ENCODE measurements at regions not wholly inside any gene's neighbourhood (a gene's known extent, or its start where the extent isn't known, plus 50 kb on each side); places are given as distances from the start of the nearest gene placed in this dataset.

DNA sequence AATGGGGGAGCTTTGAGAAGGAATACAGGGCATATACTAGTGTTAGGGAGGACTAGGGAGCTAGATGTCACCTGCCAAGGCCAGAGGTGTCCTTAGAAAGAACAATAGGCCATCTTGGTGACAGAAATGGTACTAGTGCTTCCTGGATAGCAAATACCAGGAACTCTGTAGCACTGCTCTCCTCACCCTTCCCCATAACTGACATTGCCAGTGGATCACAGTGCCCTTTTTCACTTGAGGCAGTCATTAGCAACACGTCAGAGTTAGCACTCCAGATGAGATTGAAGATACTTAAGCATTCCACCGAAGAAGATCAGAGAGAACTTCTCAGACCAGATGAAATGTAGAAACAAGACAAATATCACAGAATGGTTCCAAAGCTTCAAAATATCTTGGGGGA lies 103.1 kb upstream of the PDZRN3 start:
- no peak for DNase-seq
- Histone ChIP-seq H3K27ac (peak overlapping the region in 2 of 4 donors; percentile 49 to 60), H3K4me1 (peaks cover 0 to 14% (median 0%) of the 10 kb centered on the region in 4 donors), H3K4me3 (no peak overlapping the region), H3K9me3 (no peaks in the 10 kb centered on the region), H3K27me3 (no peaks in the 10 kb centered on the region), H3K36me3 (no peaks in the 10 kb centered on the region)
- TF ChIP-seq POLR2A (IDR thresholded peaks at IDR 0.05) (no peak), CTCF (IDR thresholded peaks at IDR 0.05) (no peak)

- peaks cover 0 to 14% (median 0%) of the 10 kb centered on the region in 4 donors for H3K4me1 ChIP-seq
- H3K36me3 ChIP-seq: no peaks in the 10 kb centered on the region
- no peaks in the 10 kb centered on the region for H3K27me3 ChIP-seq
- no peaks in the 10 kb centered on the region for H3K9me3 ChIP-seq
- peak in 1 of 3 donors; percentile 56 for DNase-seq
- no peak overlapping the region for H3K4me3 ChIP-seq
- H3K27ac ChIP-seq: peak overlapping the region in 2 of 4 donors; percentile 49 to 60
- TF ChIP-seq POLR2A (IDR thresholded peaks at IDR 0.05): no peak
- no peak for TF ChIP-seq CTCF (IDR thresholded peaks at IDR 0.05)
Observed at GRCh38 chr3:73727117-73727821, 102.5 kb upstream of the PDZRN3 start.

- no peak overlapping the region for H3K4me3 ChIP-seq
- H3K36me3 ChIP-seq: no peaks in the 10 kb centered on the region
- TF ChIP-seq POLR2A (IDR thresholded peaks at IDR 0.05): no peak
- peaks cover 0 to 14% (median 0%) of the 10 kb centered on the region in 4 donors for H3K4me1 ChIP-seq
- no peak overlapping the region for H3K27ac ChIP-seq
- H3K9me3 ChIP-seq: no peaks in the 10 kb centered on the region
- DNase-seq: no peak
- H3K27me3 ChIP-seq: no peaks in the 10 kb centered on the region
Observed at GRCh38 chr3:73723596-73723995, 98.9 kb upstream of the PDZRN3 start.

- Histone ChIP-seq H3K27ac (peak overlapping the region in 3 of 4 donors; percentile 19 to 74 (median 38)), H3K36me3 (no peaks in the 10 kb centered on the region), H3K4me3 (no peak overlapping the region), H3K27me3 (no peaks in the 10 kb centered on the region), H3K4me1 (no peaks in the 10 kb centered on the region), H3K9me3 (no peaks in the 10 kb centered on the region)
- TF ChIP-seq CTCF (IDR thresholded peaks at IDR 0.05) (no peak), POLR2A (IDR thresholded peaks at IDR 0.05) (no peak)
- DNase-seq: no peak
Observed at GRCh38 chr3:73719861-73720260, 95.1 kb upstream of the PDZRN3 start.

- no peak for TF ChIP-seq POLR2A (IDR thresholded peaks at IDR 0.05)
- no peak for TF ChIP-seq CTCF (IDR thresholded peaks at IDR 0.05)
- Histone ChIP-seq H3K36me3 (no peaks in the 10 kb centered on the region), H3K4me3 (no peak overlapping the region), H3K4me1 (no peaks in the 10 kb centered on the region), H3K9me3 (no peaks in the 10 kb centered on the region), H3K27ac (peak overlapping the region; percentile 19 to 74 (median 32)), H3K27me3 (no peaks in the 10 kb centered on the region)
- no peak for DNase-seq
Observed at GRCh38 chr3:73719413-73719851, 94.7 kb upstream of the PDZRN3 start.

DNA sequence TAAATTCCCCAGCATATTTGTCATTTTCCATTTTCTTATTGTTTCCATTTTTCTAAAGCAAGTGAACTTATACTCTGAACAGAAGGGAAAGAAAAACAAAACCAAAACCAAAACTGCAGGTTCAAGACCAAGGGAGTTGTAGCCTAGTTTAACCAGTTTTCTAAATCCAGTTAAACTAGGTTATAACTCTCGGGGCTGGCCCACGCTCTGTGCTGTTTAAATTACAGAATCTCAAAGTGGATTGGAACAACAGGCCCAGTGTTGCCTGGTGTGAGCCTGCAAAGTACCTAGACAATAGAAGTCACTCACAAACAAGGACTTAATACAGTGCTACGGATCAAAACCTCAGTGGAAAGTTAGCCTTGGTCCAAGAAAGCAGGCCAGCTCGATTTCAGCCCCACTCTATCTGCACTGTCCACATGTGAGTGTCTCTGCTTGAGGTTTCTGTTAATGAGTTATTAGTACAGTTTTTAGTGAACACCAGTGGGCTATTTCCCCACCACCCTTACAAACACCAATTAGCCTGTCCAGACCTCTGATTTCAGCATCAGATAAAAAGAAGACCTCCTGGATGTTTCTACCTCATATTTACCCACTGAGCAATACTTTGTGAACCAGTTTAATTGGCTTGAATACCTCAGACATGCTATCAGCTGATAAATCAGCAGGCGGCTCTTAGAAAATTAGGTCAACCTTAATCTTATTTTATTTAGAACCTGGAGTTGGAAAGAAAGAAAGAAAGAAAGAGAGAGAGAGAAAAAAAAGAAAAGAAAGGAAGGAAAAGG lies 93.8 kb upstream of the PDZRN3 start:
- Histone ChIP-seq H3K4me3 (no peak overlapping the region), H3K4me1 (no peaks in the 10 kb centered on the region), H3K9me3 (no peaks in the 10 kb centered on the region), H3K27ac (peak overlapping the region in 3 of 4 donors; percentile 37 to 74 (median 46)), H3K27me3 (no peaks in the 10 kb centered on the region), H3K36me3 (no peaks in the 10 kb centered on the region)
- no peak for DNase-seq
- TF ChIP-seq CTCF (IDR thresholded peaks at IDR 0.05) (no peak), POLR2A (IDR thresholded peaks at IDR 0.05) (no peak)

Measured in Peyer's patch (tissue), 4 donors.